ENCODE measurements at regions not wholly inside any gene's neighbourhood (a gene's known extent, or its start where the extent isn't known, plus 50 kb on each side); places are given as distances from the start of the nearest gene placed in this dataset.
"Not testable (repeated sequence)": the region's sequence is repeated elsewhere in the genome, so short reads cannot be mapped to it uniquely, and the experiment has no call there.

- no peak for DNase-seq
Observed at GRCh38 chr18:60894254-60894945, 438.8 kb upstream of the CDH20 start.

- DNase-seq = no peak
Observed at GRCh38 chr18:60895181-60895580, 438.0 kb upstream of the CDH20 start.

GRCh38 chr18:60898111-60898510, 435.1 kb upstream of the CDH20 start:
- DNase-seq = no peak

GRCh38 chr18:60905699-60906098, 427.5 kb upstream of the CDH20 start:
- DNase-seq = no peak

- DNase-seq = peak; percentile 55
Observed at GRCh38 chr18:60910534-60910933, 422.7 kb upstream of the CDH20 start.

- no peak for DNase-seq
Observed at GRCh38 chr18:60911504-60911903, 421.7 kb upstream of the CDH20 start.

- no peak for DNase-seq
Observed at GRCh38 chr18:60915160-60915559, 418.1 kb upstream of the CDH20 start.

GRCh38 chr18:60918862-60919261, 414.4 kb upstream of the CDH20 start:
- not testable (repeated sequence) for DNase-seq

- no peak for DNase-seq
Observed at GRCh38 chr18:60925892-60926291, 407.3 kb upstream of the CDH20 start.

GRCh38 chr18:60929966-60930365, 403.3 kb upstream of the CDH20 start:
- no peak for DNase-seq

GRCh38 chr18:60935041-60935910, 398.0 kb upstream of the CDH20 start:
- peak; percentile 75 for DNase-seq

- DNase-seq = no peak
Observed at GRCh38 chr18:60936101-60936500, 397.1 kb upstream of the CDH20 start.

GRCh38 chr18:60943297-60943696, 389.9 kb upstream of the CDH20 start:
- DNase-seq = no peak

- no peak for DNase-seq
Observed at GRCh38 chr18:60950634-60951033, 382.6 kb upstream of the CDH20 start.

GRCh38 chr18:60951091-60951490, 382.1 kb upstream of the CDH20 start:
- DNase-seq = no peak

GRCh38 chr18:60962625-60963024, 370.6 kb upstream of the CDH20 start:
- no peak for DNase-seq

GRCh38 chr18:60965856-60966255, 367.4 kb upstream of the CDH20 start:
- no peak for DNase-seq

GRCh38 chr18:60966876-60967275, 366.4 kb upstream of the CDH20 start:
- DNase-seq = peak; percentile 6

- no peak for DNase-seq
Observed at GRCh38 chr18:60975420-60975819, 357.8 kb upstream of the CDH20 start.

- no peak for DNase-seq
Observed at GRCh38 chr18:60976976-60977375, 356.3 kb upstream of the CDH20 start.

- peak; percentile 85 for DNase-seq
Observed at GRCh38 chr18:60978338-60978737, 354.9 kb upstream of the CDH20 start.

- no peak for DNase-seq
Observed at GRCh38 chr18:60980422-60981005, 352.7 kb upstream of the CDH20 start.

- no peak for DNase-seq
Observed at GRCh38 chr18:60981682-60982328, 351.4 kb upstream of the CDH20 start.
